Peyer's patch (tissue), 4 donors: ENCODE measurements at regions not wholly inside any gene's neighbourhood (a gene's known extent, or its start where the extent isn't known, plus 50 kb on each side); places are given as distances from the start of the nearest gene placed in this dataset.

Experiments used
- CTCF ChIP-seq, 6 experiments: fragments of 450-650 bp in 4 of 6; fragments of 200-600 bp in 2 of 6; sonication (generic) in 1 of 6; IDR thresholded peaks; one replicate each; pipeline ENCODE4 v1.5.1; 2017 to 2019; ENCODE audit warnings: antibody characterized with exemption in 6 of 6, mild to moderate bottlenecking in 3 of 6, moderate library complexity in 1 of 6
- POLR2A ChIP-seq, 2 donors: fragments of 450-650 bp; IDR thresholded peaks; one replicate each; pipeline ENCODE4 v1.5.1; 2017; ENCODE audit warnings: antibody characterized with exemption in 2 of 2, mild to moderate bottlenecking in 2 of 2, moderate library complexity in 2 of 2

- no peak for TF ChIP-seq CTCF (IDR thresholded peaks at IDR 0.05)
- no peak for TF ChIP-seq POLR2A (IDR thresholded peaks at IDR 0.05)
These were observed 124.0 kb upstream of the TAF11L2 start for GRCh38 chr5:17373814-17374556.
